ENCODE measurements at regions not wholly inside any gene's neighbourhood (a gene's known extent, or its start where the extent isn't known, plus 50 kb on each side); places are given as distances from the start of the nearest gene placed in this dataset.

- TF ChIP-seq CTCF (IDR thresholded peaks at IDR 0.05; ENCODE audit: extremely low read depth, missing control alignments): no peak
- DNase-seq (ENCODE audit: low spot score): no peak
Observed at GRCh38 chr5:3784854-3785253, 189.2 kb downstream of the IRX1 start.

- DNase-seq (ENCODE audit: low spot score): no peak
- no peak for TF ChIP-seq CTCF (IDR thresholded peaks at IDR 0.05; ENCODE audit: extremely low read depth, missing control alignments)
Observed at GRCh38 chr5:3786165-3786564, 190.5 kb downstream of the IRX1 start.

DNA sequence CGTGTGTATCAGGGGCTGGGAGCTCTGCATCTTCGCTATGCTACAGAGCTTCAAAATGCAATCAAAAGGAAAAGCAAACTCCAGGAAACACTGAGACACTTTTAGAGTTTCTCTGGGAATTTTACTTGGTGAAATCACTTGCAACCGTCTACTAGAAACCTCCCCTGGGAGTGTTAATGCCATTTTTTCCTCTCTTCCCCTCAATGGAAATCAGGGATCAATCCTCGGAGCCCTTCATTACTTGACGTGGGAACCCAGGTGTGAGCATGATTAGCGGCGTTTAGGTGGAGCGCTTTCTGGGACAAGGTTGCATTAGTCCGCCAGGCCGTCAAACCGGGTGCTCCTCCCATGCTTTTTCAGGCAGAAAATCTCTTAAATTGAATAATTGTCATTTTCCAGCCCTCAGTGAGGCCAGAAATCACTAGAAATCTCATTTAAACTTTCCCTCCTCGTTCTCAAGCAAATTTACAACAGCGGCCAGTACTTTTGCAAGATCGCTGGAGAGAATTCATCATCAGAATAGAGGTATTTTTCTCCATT, 191.3 kb downstream of the IRX1 start:
- no peak for TF ChIP-seq CTCF (IDR thresholded peaks at IDR 0.05; ENCODE audit: extremely low read depth, missing control alignments)

GRCh38 chr5:3787604-3788003, 192.0 kb downstream of the IRX1 start:
- no peak for DNase-seq (ENCODE audit: low spot score)
- TF ChIP-seq CTCF (IDR thresholded peaks at IDR 0.05; ENCODE audit: extremely low read depth, missing control alignments): no peak

More for the DNA sequence above, 191.3 kb downstream of the IRX1 start:
- DNase-seq (ENCODE audit: low spot score): no peak

- TF ChIP-seq CTCF (IDR thresholded peaks at IDR 0.05; ENCODE audit: extremely low read depth, missing control alignments): no peak
- DNase-seq (ENCODE audit: low spot score): no peak
Observed at GRCh38 chr5:3789519-3790193, 194.0 kb downstream of the IRX1 start.

DNA sequence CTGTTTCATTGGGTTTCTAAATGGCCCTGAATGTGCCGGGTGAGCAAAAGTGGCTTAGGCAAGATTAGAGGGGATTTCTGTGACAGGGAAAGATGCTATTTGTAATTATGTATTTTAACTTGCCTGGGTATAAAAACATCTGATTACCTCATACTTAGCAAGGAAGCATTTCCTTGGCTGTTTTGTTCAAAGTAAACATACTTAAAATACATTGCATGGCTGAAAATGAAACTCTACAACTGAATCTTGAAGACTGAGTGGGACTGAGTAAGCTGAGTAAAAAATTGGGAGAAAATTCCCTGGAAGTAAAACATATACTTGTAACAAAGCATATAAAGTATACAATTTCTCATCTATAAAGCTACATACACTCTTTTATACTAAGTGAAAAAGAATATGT, 197.5 kb downstream of the IRX1 start:
- DNase-seq (ENCODE audit: low spot score): no peak
- no peak for TF ChIP-seq CTCF (IDR thresholded peaks at IDR 0.05; ENCODE audit: extremely low read depth, missing control alignments)

- no peak for DNase-seq (ENCODE audit: low spot score)
- no peak for TF ChIP-seq CTCF (IDR thresholded peaks at IDR 0.05; ENCODE audit: extremely low read depth, missing control alignments)
Observed at GRCh38 chr5:3794611-3795010, 199.0 kb downstream of the IRX1 start.

Data from GM20000 (cell line).